Upper lobe of right lung (tissue), 1 donor: ENCODE measurements at regions not wholly inside any gene's neighbourhood (a gene's known extent, or its start where the extent isn't known, plus 50 kb on each side); places are given as distances from the start of the nearest gene placed in this dataset.

Source experiments
- ATAC-seq: fragments of 200-7000 bp; cut with Tn5 transposase; one replicate; pipeline ENCODE4 v1.9.1; 2020; ENCODE audit warnings: mild to moderate bottlenecking, moderate library complexity
- DNase-seq: peaks from one replicate; pipeline ENCODE4 v3.0.0-alpha.2; 2020
- H3K27ac ChIP-seq: fragments of 200-600 bp; one replicate; pipeline ENCODE4 v1.8.0; 2022
- H3K27me3 ChIP-seq: fragments of 200-600 bp; one replicate; pipeline ENCODE4 v1.8.0; 2022; ENCODE audit warnings: mild to moderate bottlenecking
- H3K36me3 ChIP-seq: fragments of 200-600 bp; one replicate; pipeline ENCODE4 v1.8.0; 2022
- H3K4me1 ChIP-seq: fragments of 200-600 bp; one replicate; pipeline ENCODE4 v1.8.0; 2022
- H3K4me3 ChIP-seq: fragments of 200-600 bp; one replicate; pipeline ENCODE4 v1.8.0; 2022; ENCODE audit warnings: mild to moderate bottlenecking
- H3K9me3 ChIP-seq: fragments of 200-600 bp; one replicate; pipeline ENCODE4 v1.8.0; 2022
- CTCF ChIP-seq: fragments of 200-600 bp; IDR thresholded peaks from one replicate; pipeline ENCODE4 v1.8.0; 2022; ENCODE audit warnings: antibody characterized with exemption
- intact Hi-C: fragments of 100-400 bp; cut with DNase I; formaldehyde crosslinking; loops from one replicate; pipeline ENCODE4 v1.11.0; 2022
- donor health status: DM: no; HTN: yes; CAD: no; lungs with severe emphysema.

DNA sequence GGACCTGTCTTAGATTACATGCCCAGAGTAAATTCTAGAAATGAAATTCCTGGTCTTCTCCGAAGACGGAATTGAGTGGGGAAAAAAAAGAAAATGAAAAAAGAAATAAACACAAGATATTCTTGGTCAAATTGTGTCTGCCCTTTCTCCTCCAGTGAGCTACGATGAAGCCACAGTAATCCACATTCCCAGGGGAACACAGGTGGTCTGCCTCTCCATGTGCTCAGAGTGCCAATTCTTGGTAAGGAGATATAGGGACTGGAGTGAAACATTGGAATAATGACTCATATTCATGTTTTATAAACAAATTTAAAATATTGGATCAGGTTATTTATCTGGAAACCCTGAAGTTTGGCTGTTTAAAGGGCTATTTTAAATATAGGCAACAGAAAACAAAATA lies 54.2 kb upstream of the MGST2 start:
- no peak overlapping the region for H3K27ac ChIP-seq

DNA sequence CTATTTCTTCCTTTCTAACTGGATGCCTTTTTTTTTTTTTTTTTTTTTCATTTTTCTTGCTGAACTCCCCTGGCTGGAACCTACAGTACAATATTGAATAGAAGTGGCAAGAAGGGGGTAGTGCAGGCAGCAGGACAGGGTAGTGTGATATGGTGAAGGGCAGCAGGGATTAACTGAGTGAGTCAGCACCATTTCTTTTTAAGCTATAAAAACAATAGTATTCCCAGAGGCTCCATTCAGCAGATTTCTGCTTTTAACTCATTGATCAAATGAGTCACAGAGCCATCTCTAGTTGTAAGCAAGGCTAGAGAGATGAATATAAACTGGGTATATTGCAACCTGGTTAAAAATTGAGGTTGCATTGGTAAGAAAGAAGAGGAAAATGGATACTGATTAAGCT lies 53.6 kb upstream of the SETD7 start:
- Histone ChIP-seq H3K4me3 (no peak overlapping the region), H3K36me3 (no peaks in the 10 kb centered on the region), H3K9me3 (no peaks in the 10 kb centered on the region), H3K27ac (no peak overlapping the region), H3K4me1 (peaks cover 5% of the 10 kb centered on the region), H3K27me3 (no peaks in the 10 kb centered on the region)
- no peak for TF ChIP-seq CTCF
- ATAC-seq = no peak
- no peak for DNase-seq
- intact Hi-C loops = no loop called here

More for the DNA sequence above, 54.2 kb upstream of the MGST2 start:
- ATAC-seq (no peak), DNase-seq (no peak)
- intact Hi-C loops = no loop called here
- no peak overlapping the region for H3K4me3 ChIP-seq
- no peaks in the 10 kb centered on the region for H3K36me3 ChIP-seq
- no peaks in the 10 kb centered on the region for H3K9me3 ChIP-seq
- H3K27me3 ChIP-seq = no peaks in the 10 kb centered on the region
- H3K4me1 ChIP-seq = peaks cover 5% of the 10 kb centered on the region
- no peak for TF ChIP-seq CTCF

DNA sequence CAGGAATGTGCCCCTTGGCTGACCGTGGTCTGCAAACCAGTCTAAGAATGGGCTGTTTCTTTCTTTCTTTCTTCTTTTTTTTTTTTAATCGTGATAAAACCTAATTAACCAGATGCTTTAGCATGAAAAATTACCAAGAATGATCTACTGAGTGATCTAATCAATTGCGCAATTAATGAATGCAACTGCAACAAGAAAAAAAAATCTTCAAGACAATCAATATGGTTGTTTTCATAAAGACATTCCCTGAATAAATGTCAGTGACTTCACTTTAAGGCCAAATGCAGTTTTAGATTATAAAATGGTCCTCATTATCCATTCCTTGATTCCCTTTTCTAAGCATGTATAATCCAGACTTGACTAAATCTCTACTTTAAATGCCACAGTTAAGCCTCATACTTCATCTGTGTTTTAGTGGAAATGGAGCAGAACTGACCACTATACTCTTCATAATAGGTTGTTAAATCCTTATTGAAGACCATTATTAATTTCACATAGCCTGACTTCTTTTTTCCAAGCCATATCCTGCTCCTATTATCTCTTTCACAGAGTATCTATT lies 51.6 kb upstream of the SETD7 start:
- Histone ChIP-seq H3K27ac (no peak overlapping the region), H3K27me3 (no peaks in the 10 kb centered on the region), H3K4me1 (peaks cover 5% of the 10 kb centered on the region), H3K36me3 (no peaks in the 10 kb centered on the region), H3K9me3 (no peaks in the 10 kb centered on the region), H3K4me3 (no peak overlapping the region)
- ATAC-seq (no peak), DNase-seq (no peak)
- intact Hi-C loops = no loop called here
- no peak for TF ChIP-seq CTCF

- ATAC-seq (peak; percentile 65), DNase-seq (no peak)
- intact Hi-C loops = no loop called here
- TF ChIP-seq CTCF = no peak
- no peak overlapping the region for H3K4me3 ChIP-seq
- peaks cover 5% of the 10 kb centered on the region for H3K4me1 ChIP-seq
- no peaks in the 10 kb centered on the region for H3K9me3 ChIP-seq
- H3K36me3 ChIP-seq = no peaks in the 10 kb centered on the region
- no peak overlapping the region for H3K27ac ChIP-seq
- H3K27me3 ChIP-seq = no peaks in the 10 kb centered on the region
Measured at GRCh38 chr4:139606579-139607501, 50.8 kb upstream of the SETD7 start.

DNA sequence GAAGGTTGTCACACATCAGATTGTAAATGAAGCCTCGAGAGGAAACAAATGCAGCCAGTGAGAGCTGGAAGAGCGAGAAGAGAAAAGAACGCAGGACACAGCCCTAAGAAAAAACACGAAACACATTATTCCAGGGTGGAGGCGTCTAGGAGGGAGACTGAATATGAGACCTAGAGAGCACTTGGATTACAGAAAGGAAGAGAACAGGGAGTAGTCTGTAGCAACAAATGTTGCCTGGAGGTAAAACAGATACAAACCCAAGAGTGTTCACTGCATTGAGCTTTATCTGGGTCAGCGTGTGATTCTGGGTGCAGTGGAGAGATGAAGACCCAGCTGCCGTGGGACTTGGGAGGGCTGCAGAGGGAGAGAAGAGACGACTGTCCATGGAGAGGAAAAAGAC lies 50.1 kb upstream of the SETD7 start:
- no peak overlapping the region for H3K27ac ChIP-seq
- no peak for TF ChIP-seq CTCF
- ATAC-seq (no peak), DNase-seq (no peak)
- peaks cover 5% of the 10 kb centered on the region for H3K4me1 ChIP-seq
- H3K36me3 ChIP-seq = no peaks in the 10 kb centered on the region
- H3K27me3 ChIP-seq = no peaks in the 10 kb centered on the region
- H3K9me3 ChIP-seq = no peaks in the 10 kb centered on the region
- intact Hi-C loops = no loop called here
- no peak overlapping the region for H3K4me3 ChIP-seq
